Transverse colon (tissue), 4 donors: ENCODE measurements at regions not wholly inside any gene's neighbourhood (a gene's known extent, or its start where the extent isn't known, plus 50 kb on each side); places are given as distances from the start of the nearest gene placed in this dataset.

ENCODE experiments used
- POLR2A ChIP-seq: fragments of 450-650 bp; IDR thresholded peaks from one replicate; pipeline ENCODE4 v1.6.1; 2016; ENCODE audit warnings: antibody characterized with exemption, mild to moderate bottlenecking, moderate library complexity
- POLR2AphosphoS5 ChIP-seq, 3 donors: sonication (generic); formaldehyde crosslinking; IDR thresholded peaks; one replicate each; pipeline ENCODE4 v1.6.1; 2016; ENCODE audit warnings: antibody characterized with exemption in 3 of 3
- TF ChIP-seq, protein P1 (sequence below), 5 experiments: fragments of 200-600 bp in 3 of 5; fragments of 450-650 bp in 2 of 5; sonication (generic) in 3 of 5; IDR thresholded peaks; 1 replicate in 2 of 5; 2 replicates in 3 of 5; pipeline ENCODE4 v1.5.1; 2016 to 2017; ENCODE audit warnings: antibody characterized with exemption in 5 of 5, inconsistent platforms in 3 of 5, mild to moderate bottlenecking in 2 of 5, moderate library complexity in 1 of 5

DNA sequence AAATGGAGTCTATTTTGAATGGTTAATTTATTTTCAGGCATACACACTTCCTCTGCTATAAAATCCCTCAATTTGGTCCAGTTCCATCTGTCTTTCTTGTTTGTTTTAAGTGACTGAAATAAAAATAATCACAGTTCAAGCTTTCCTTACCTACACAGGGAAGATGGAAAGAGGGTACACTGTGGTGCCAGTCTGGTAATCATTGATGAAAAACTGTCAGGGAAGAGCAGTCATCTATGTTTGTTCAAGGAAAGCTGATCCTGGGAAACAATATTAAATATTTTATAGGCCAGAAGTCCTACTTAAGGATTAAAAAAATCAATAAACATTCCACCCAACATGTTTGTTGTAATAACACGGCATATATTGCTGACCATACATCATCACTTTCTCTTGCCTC, 115.2 kb upstream of the KCNMB2 start:
- TF ChIP-seq, protein P1, sequence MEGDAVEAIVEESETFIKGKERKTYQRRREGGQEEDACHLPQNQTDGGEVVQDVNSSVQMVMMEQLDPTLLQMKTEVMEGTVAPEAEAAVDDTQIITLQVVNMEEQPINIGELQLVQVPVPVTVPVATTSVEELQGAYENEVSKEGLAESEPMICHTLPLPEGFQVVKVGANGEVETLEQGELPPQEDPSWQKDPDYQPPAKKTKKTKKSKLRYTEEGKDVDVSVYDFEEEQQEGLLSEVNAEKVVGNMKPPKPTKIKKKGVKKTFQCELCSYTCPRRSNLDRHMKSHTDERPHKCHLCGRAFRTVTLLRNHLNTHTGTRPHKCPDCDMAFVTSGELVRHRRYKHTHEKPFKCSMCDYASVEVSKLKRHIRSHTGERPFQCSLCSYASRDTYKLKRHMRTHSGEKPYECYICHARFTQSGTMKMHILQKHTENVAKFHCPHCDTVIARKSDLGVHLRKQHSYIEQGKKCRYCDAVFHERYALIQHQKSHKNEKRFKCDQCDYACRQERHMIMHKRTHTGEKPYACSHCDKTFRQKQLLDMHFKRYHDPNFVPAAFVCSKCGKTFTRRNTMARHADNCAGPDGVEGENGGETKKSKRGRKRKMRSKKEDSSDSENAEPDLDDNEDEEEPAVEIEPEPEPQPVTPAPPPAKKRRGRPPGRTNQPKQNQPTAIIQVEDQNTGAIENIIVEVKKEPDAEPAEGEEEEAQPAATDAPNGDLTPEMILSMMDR (IDR thresholded peaks at IDR 0.05) = no peak
- TF ChIP-seq POLR2A = no peak
- TF ChIP-seq POLR2AphosphoS5 (IDR thresholded peaks at IDR 0.05) = no peak
